Stimulated activated CD4-positive, alpha-beta T cell treated with anti-CD3 and anti-CD28 coated beads, Interleukin-2, amount 100 ng/mL, for 4 hours (primary cell): ENCODE measurements at regions not wholly inside any gene's neighbourhood (a gene's known extent, or its start where the extent isn't known, plus 50 kb on each side); places are given as distances from the start of the nearest gene placed in this dataset.
"Not testable (repeated sequence)": the region's sequence is repeated elsewhere in the genome, so short reads cannot be mapped to it uniquely, and the experiment has no call there.

Source experiments
- DNase-seq: peaks from one replicate; pipeline ENCODE4 v3.0.0-alpha.2; 2020; ENCODE audit warnings: low read depth

DNA sequence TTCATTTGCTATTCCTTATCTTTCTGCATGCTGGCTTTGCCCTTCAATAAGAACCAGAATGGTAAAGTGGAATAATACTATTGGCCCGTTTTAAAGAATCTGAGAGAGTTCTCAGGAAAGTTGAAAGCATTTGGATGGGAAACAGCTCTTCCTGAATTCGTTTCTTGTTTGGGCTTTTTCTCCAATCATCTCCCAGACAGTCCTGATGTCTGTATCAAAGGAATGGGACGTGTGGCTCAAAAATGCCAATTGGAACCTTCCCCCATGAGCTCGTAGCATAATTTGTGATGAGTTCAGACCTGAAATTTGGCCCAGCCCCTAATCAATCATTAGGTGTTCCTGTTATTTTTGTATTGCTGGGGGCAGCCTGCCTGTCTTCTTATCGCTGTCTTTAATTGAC is 75.8 kb upstream of the BACH2 start:
- no peak for DNase-seq

DNA sequence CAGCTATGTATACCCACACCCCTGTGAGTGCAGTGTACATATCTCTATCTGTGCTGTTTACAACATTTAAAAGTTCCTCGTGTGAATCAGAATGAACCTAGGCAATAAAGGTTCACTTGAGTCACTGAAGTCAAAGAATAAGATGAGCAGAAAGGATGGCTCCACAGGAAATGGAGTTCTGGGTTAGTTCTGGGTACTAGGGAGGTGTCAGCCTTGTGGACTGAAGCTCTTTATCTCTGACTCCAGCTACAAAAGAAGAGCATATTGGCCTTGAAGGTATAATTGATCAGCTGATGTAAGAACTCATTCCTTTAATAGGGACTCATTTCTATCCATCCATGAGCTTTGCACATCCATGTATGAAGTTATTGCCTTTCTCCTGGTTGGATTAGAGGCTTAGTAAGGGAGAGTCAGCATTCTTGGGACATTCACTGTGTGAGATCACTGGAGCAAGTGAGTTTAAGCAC is 73.9 kb upstream of the BACH2 start:
- no peak for DNase-seq

DNA sequence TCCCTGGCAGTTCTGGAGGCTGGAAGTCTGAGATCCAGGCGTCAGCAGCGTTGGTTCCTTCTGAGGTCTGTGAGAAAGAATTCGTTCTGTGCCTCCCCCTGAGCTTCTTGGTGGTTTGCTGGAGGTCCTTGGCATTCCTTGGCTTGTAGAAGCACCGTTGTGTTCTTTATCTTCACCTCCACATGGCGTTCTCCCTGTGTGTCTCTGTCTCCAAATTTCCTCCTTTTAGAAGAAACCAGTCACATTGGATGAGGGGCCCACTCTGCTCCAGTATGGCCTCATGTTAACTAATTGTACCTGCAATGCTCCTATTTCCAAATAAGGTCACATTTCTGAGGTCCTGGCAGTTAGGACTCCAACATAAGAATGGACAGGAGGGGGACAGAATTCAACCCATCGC is 73.0 kb upstream of the BACH2 start:
- DNase-seq: no peak

DNA sequence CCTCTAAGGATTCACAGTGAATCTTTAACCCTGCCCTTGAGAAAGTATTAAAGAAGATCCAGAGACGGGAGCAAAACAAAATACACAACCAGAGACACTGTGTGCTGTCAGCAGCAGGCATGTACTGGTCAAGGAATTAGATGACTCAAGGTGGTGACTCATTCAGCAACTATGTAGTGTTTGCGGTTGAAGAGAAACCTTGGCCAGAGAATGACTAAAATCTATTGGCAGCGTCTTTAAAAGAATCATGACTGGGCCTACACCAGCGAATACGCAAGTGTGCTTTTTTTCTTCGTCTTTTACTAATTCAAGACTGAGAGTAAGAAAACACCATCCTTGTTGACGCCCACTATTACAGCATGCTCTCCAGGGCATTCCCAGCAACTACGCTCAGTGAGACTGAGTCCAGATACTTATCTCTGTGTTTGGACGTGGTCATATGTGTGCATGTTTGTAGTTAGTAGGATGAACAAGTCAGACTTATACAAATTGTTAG is 72.4 kb upstream of the BACH2 start:
- no peak for DNase-seq

DNA sequence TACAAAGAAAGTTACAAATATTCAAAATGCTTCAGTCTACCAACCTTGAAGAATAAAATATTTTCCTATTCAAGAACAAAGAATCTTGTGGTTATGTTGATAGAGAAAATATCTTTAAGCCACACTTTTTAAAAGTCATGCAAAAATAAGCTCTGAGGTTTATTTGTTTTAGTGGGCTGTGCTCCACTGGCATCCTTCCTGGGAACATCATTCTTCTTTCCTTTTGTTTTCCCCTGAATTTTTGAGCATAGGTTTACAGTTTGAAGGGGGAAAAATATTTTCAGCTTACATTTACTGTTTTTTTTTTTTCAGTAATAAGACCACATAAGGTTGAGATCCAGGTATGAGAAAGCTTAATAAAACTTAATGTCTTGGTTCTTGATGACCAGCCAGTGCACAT is 72.0 kb upstream of the BACH2 start:
- DNase-seq: no peak

DNA sequence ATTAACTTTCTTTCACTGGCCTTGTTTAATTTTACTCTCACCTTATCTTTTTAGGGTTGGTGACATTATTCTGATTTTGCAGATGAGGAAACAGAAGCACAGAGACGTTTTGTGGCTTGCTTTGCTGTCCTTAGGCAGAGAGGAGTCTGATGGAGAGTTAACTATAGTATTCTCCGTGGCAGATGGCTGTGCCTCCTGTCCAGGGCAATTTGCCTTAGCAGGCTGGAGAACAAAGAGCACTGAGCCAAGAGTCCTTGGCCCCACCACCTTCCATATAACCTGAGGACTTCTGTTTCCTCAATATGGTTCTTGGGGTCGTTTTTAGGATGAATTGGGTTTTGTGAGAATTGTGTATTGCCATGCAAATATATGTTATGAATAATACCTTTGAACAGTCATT is 71.4 kb upstream of the BACH2 start:
- no peak for DNase-seq

DNA sequence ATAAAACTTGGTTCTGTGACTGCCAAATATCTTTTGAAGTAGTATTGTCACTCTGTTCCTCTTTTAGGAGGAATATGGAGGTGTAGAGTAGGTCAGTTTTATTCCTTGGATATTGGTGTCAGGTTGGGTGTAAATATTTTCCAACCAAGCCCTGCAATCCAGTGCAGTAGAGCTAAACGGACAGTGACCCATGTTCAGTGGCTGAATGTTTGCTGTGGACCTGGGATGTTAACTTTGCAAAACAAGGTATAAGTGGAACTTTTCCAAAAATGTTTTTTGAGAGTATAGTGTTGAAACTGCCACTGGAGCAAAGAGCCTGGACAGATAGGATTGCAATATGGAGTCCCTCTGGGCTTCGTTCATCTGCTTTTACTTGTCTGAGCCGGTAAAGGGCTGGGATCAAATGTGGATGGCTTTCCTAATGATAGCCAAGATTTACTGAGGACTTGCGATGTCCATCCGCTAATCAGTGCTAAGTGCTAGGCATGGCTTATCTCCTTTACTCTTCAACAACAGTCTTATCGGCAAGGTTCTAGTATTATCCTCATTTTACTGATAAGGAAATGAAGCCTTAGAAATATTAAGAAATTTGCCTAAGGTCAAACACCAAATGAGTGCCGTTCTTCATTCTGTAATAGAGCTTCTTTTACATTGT is 69.0 kb upstream of the BACH2 start:
- DNase-seq: no peak

DNA sequence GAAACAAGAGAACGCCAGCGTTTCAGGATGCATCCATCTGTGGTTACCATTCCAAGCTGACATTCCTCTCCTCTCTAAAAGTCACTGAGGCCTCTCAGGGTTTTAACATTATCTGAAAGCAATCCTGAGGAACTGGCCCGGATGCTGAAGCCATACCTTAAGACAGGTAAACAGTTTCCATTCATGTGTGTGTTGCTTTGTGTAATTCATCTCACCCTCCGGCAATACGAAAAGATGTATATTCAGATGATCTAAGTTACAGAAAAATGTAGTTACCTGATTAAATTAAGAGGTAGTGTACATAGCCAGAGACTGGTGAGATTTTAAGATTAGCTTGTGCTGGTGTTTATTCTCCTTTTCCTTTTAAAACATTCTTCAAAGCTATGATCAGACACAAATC is 68.4 kb upstream of the BACH2 start:
- DNase-seq: no peak

DNA sequence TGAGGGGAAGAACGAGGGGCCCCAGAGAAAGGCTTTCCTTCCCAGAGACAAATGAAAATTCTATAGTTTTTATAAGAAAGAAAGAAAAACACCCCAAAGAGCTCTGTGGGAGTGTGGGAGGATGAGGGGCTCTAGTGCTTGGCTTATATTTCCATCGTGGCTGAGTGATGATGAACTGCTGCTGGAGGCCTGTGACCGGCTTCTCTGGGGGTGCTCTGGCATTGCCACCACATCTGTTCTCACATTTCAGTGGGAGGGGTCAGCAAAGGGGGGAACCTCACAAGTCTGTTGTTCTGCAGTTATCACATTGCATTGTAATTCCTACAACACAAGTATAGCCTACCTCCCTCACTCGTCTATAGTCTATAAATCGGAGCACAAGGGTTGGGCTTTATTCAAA is 67.6 kb upstream of the BACH2 start:
- DNase-seq: no peak

DNA sequence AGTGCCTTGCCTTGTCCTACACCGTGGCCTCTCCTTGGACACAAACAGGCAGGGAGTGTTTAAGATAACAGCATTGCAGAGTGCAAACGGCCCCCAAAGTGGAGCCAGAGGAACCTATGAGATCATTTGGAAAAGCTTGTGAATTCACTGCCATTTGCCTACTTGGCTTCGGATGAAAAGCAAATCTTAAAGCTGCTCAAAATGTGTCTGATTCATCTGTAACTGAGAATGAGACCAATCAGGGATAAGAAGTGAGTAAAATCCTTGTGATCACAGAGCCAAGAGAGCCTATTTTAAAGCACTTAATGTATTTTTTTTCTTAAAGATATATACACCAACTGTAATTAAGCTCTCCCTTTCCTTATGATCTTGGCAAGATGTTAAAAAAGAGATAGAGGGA is 65.7 kb upstream of the BACH2 start:
- DNase-seq: no peak

DNA sequence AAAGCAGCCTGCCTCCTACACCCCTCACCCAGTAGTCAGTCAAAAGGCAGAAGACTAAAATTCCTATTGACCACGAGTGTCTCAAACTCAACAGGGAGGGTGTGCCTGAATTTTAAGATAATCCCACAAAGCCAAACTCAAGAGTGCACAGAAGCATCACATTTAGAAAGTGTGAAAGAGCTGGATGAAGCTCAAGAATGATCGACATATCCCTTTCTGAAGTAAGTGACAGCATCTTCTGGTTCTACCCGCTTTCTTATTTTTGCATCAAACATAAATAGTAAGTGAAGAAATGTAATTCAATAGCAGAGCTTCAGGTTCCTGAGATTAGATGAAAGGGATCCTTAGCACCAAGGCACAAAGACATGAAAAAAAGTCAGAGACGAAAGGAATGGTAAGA is 64.5 kb upstream of the BACH2 start:
- DNase-seq: no peak

DNA sequence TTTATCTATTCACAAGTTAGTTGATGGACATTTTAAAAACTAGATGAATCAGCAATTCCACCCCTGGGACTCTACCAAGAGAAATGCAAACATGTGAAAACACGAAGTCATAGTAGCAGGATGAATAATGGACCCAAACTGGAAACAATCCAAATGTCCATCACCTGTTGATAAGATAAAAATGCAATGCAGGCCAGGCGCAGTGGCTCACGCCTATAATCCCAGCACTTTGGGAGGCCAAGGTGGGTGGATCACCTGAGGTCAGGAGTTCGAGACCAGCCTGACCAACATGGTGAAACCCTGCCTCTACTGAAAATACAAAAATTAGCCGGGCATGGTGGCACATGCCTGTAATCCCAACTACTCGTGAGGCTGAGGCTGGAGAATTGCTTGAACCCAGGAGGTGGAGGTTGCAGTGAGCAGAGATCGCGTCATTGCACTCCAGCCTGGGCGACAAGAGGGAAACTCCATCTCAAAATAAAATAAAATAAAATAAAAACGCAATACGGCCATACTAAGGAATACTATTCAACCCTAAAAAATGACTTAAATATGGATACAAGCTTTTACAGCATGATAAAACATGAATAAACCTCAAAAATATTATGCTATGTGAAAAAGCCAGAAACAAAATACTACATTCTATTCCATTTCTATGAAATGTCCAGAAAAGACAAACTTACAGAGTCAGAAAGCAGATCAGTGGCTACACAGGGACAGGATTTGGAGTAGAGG is 61.6 kb upstream of the BACH2 start:
- not testable (repeated sequence) for DNase-seq

DNA sequence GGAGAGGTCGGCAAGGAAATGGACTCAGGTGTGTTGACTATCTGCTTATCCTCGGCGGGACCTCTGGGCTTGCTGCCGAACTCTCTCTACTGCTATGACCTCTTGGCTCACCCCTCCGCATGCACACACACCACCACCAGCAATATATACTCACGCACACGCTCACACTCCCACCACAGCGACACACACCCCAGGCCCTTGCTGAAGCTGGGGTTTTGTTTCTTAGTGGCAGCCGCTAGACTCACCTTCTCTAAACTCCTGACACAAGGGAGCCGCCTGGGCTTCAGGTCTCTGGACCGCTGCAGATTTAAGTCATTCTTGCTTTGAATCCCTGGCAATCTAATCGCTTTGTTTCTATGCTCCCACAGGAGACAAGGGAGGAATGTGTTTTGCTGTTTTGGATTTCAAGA is 59.4 kb upstream of the BACH2 start:
- no peak for DNase-seq

DNA sequence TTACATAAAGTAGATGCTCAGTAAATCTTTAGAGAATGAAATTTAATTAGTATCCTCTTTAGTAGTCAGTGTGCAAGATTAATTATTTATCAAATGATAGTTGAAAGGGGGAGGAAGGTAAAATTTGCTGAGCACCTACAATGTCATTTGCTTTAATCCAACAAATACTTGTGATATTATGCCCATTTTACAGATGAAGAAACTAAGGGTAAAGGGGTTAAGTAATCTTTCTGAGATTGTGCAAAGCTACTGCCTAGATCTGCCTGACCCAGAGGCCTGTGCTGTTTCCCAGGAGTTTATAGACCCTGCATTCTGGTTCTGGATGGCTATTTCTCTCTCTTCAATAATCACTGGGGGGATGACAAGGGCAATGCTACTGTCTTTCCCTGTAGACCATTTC is 58.3 kb upstream of the BACH2 start:
- DNase-seq: no peak

DNA sequence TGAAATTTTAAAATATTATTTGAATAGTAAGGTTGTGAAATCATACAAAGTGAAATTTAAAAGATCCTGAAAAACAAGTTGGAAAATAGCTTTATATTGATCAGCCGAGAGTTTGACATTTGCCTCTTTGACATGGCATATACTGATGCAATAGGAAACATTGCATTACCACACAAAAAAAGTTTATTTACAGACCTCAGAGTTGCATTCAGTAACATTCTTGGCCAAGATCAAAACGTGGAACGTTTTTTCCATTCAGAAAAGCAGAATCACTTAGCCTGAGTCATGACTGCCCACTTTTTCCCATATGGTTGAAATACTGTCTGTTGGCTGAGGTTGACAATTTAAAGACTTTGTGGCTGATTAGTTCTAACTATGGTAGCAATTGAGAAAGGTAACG is 55.1 kb upstream of the BACH2 start:
- peak; percentile 22 for DNase-seq

DNA sequence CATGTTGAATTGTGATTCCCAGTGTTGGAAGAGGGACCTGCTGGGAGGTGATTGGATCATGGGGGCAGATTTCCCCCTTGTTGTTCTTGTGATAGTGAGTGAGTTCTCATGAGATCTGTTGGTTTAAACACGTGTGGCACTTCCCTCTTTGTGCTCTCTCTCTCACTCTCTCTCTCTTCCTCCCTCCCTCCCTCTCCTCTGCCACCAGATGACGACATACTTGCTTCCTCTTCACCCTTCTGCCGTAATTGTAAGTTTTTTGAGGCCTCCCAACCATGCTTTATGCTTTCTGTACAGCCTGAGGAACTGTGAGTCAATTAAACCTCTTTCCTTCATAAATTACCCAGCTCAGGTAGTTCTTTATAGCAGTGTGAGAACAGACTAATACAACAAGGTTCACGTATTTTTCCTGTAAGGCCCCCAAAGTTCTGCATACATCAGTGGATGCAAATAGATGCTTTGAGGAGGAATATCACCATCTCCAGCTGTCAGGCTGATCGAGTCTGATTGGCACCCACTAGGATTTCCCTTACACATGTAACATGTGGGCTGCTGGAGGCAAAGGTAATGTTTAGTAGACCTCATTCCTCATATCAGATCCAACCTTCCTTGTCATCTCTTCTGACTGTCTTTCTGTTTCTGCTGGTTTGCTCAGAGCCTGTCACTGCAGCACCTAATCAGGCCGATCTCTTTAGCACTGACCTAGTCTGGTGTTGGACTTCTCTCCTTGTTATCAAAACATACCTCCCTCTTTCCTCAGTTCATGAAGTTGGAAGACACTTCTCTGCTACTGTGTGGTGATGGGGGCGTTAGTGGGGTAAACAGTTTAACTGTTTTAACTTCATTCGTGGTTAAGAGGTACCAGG is 54.3 kb upstream of the BACH2 start:
- DNase-seq: peak; percentile 47

DNA sequence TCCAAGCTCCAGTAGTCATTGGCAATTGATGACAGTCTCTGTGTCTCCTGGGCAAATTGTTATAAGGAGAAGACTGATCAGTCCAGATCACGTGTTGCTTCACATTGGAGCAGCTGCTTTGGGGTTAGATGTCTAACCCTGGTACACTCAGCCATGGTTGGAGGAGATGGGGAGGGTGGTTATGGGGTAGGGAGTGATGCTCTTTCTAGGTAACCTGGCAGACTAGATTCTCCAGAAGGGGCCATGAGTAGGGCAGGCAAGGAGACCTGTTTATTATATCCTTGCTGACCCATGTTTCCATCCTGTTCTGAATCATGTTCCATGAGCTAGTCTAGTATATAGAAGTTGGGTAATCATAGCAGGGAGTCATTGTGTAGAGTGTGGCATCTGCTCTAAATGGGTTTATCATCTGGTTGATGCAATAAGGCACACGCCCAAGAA is 50.8 kb upstream of the BACH2 start:
- DNase-seq: no peak

DNA sequence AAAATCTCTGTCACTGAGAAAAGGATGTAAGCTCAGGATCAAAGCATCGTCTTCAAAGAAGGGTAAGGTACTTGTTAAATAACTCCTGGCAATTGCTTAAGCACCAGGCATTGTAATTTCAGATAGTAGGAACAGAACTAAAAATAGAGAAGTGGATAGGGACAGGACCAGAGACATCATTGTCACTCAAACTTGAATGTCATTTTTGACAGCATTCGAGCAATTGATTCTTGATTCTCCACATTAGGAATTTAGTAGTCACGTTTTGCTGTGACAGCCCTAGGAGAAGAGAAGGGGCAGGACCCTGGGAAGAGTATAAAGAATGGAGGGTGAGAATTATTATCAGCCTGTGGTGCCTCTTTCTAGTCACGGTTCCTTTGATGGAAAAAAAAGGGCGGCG is 50.1 kb upstream of the BACH2 start:
- no peak for DNase-seq
